Stomach (tissue), 4 donors: ENCODE measurements at regions not wholly inside any gene's neighbourhood (a gene's known extent, or its start where the extent isn't known, plus 50 kb on each side); places are given as distances from the start of the nearest gene placed in this dataset.

ENCODE experiments used
- CTCF ChIP-seq, 7 experiments: fragments of 450-650 bp in 4 of 7; fragments of 200-600 bp in 3 of 7; sonication (generic) in 3 of 7; IDR thresholded peaks; one replicate each; pipeline ENCODE4 v1.5.1; 2016 to 2019; ENCODE audit warnings: antibody characterized with exemption in 7 of 7, control low read depth in 2 of 7, mild to moderate bottlenecking in 1 of 7
- POLR2A ChIP-seq, 4 donors: fragments of 450-650 bp; IDR thresholded peaks; one replicate each; pipeline ENCODE4 v1.6.1; 2016; ENCODE audit warnings: antibody characterized with exemption in 4 of 4, control low read depth in 2 of 4, mild to moderate bottlenecking in 1 of 4, moderate library complexity in 1 of 4
- POLR2AphosphoS5 ChIP-seq, 3 donors: sonication (generic); formaldehyde crosslinking; IDR thresholded peaks; one replicate each; pipeline ENCODE4 v1.6.1; 2016; ENCODE audit warnings: antibody characterized with exemption in 3 of 3

GRCh38 chr10:10462151-10462941, 555.3 kb upstream of the CELF2 start:
- no peak for TF ChIP-seq CTCF (IDR thresholded peaks at IDR 0.05)
- no peak for TF ChIP-seq POLR2A (IDR thresholded peaks at IDR 0.05)
- no peak for TF ChIP-seq POLR2AphosphoS5 (IDR thresholded peaks at IDR 0.05)
